IPS-11a (cell line): ENCODE measurements at regions not wholly inside any gene's neighbourhood (a gene's known extent, or its start where the extent isn't known, plus 50 kb on each side); places are given as distances from the start of the nearest gene placed in this dataset.
"Not testable (repeated sequence)": the region's sequence is repeated elsewhere in the genome, so short reads cannot be mapped to it uniquely, and the experiment has no call there.

Experiments used
- H3K4me3 ChIP-seq: one replicate; pipeline ENCODE4 v1.5.1; 2013; ENCODE audit warnings: low read depth, low read length, control low read depth

DNA sequence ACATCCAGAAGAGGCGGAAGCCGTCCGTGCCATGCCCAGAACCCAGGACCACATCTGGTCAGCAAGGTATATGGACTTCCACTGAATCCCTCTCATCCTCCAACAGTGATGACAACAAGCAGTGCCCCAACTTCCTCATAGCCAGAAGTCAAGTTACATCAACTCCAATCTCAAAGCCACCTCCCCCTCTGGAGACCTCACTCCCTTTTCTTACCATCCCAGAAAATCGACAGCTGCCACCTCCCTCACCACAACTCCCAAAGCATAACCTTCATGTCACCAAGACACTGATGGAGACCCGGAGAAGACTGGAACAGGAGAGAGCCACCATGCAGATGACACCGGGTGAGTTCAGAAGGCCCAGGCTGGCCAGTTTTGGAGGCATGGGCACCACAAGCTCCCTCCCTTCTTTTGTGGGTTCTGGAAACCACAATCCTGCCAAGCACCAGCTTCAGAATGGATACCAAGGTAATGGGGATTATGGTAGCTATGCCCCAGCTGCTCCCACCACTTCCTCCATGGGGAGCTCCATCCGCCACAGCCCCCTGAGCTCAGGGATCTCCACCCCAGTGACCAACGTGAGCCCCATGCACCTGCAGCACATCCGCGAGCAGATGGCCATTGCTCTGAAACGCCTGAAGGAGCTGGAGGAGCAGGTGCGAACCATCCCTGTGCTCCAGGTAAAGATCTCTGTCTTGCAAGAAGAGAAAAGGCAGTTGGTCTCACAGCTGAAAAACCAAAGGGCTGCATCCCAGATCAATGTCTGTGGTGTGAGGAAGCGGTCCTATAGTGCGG lies 130.3 kb upstream of the DMRT1 start:
- H3K4me3 ChIP-seq, result no peak overlapping the region

DNA sequence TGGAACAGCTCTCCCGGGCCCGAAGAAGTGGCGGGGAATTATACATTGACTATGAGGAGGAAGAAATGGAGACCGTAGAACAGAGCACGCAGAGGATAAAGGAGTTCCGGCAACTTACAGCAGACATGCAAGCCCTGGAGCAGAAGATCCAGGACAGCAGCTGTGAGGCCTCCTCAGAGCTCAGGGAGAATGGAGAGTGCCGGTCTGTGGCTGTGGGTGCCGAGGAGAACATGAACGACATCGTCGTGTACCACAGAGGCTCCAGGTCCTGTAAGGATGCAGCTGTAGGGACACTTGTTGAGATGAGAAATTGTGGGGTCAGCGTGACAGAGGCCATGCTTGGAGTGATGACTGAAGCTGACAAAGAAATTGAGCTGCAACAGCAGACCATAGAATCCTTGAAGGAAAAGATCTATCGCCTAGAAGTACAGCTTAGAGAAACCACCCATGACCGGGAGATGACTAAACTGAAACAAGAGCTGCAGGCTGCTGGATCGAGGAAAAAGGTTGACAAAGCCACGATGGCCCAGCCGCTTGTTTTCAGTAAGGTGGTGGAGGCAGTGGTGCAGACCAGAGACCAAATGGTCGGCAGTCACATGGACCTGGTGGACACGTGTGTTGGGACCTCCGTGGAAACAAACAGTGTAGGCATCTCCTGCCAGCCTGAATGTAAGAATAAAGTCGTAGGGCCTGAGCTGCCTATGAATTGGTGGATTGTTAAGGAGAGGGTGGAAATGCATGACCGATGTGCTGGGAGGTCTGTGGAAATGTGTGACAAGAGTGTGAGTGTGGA lies 129.5 kb upstream of the DMRT1 start:
- H3K4me3 ChIP-seq, result no peak overlapping the region

- no peak overlapping the region for H3K4me3 ChIP-seq
These were observed 128.9 kb upstream of the DMRT1 start for GRCh38 chr9:712643-713042.

GRCh38 chr9:713091-713490 lies 128.4 kb upstream of the DMRT1 start:
- H3K4me3 ChIP-seq, result no peak overlapping the region

- no peak overlapping the region for H3K4me3 ChIP-seq
These were observed 126.8 kb upstream of the DMRT1 start for GRCh38 chr9:714675-715074.

- H3K4me3 ChIP-seq, result no peak overlapping the region
These were observed 126.2 kb upstream of the DMRT1 start for GRCh38 chr9:715300-715699.

DNA sequence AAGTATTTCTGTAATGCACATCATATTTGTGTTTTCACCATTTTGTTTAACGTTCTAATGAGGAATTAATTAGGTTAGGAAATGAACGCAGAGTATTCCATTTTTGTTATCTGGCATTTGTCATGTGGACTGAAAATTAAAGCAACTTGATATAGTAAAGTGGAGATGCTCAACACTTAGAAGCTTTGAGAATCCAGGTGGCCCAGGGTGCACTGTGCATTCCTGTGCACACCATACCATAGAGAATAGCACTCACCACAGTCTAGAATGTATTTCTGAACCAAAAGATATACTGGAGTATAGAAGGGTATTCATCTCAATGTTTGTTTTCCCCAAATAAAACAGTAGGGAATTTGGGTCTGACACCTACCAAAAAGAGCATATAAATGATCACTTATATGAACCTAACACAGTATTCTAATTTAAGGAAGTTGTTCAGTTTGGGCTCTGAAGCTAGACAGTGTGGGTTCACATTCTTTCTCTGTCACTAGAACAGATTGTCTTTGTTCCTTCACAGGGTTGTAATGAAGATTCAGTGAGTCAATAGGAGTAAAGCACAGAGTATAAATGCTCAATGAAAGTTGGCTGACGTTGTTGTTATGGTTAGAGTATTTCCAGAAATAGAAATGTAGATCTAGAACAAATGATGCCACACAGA lies 125.6 kb upstream of the DMRT1 start:
- H3K4me3 ChIP-seq, result no peak overlapping the region

DNA sequence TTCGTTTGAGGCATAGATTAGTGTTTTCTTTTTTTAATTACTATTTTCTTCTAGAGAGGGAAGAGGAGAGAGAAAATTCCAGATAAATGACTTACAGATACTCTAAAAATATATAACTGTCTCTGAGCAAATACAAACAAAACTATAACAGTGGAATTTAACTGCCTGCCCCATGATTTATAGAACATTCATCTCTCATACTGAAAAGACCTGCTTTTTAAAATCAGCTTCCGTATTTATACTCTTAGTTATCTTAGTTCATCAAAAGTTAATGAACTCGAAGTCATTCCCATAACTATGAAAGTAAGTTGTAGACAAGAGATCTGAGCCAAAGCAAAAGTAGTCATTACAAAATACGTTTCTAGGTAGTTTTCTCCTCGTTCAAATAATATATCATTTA lies 123.8 kb upstream of the DMRT1 start:
- no peak overlapping the region for H3K4me3 ChIP-seq

GRCh38 chr9:720239-720881 lies 121.1 kb upstream of the DMRT1 start:
- no peak overlapping the region for H3K4me3 ChIP-seq

- H3K4me3 ChIP-seq, result no peak overlapping the region
These were observed 119.0 kb upstream of the DMRT1 start for GRCh38 chr9:722388-722980.

- H3K4me3 ChIP-seq, result not testable (repeated sequence)
These were observed 117.0 kb upstream of the DMRT1 start for GRCh38 chr9:724461-724860.

DNA sequence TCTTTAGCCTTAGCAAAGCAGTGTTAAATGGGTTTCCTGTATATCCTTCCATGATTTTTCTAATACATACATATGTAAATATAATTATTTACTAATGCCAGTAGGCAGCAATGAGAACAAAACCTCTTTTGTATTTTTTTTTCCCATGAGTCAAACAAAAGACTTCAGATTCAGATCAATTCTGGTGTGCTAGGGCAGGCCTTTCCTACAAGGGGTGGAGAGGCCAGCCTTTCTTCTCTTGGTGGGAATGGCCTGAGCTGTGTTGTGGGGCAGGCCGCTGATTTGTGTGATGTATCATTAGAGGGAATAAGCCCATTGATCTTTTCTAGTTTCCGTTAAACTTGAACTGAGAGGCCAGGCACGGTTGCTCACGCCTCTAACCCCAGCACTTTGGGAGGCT lies 115.5 kb upstream of the DMRT1 start:
- H3K4me3 ChIP-seq, result no peak overlapping the region

DNA sequence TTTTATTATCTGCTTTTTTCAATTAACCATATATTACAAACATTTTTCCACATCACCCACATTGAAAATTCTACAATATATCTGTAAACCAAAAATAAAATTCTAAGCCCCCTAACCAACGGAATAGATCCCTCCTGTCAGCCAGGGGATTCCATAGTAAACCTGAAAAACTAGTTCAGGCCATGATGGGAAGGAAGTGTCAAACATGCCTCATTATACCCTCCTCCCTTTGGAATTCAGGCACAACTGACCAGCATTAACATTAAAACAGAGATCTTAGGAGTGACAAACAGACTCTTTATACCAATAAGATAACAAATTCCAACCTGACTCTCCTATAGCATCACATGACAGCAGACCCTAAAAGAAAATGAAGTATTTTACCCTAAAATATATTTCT lies 113.7 kb upstream of the DMRT1 start:
- H3K4me3 ChIP-seq, result no peak overlapping the region

DNA sequence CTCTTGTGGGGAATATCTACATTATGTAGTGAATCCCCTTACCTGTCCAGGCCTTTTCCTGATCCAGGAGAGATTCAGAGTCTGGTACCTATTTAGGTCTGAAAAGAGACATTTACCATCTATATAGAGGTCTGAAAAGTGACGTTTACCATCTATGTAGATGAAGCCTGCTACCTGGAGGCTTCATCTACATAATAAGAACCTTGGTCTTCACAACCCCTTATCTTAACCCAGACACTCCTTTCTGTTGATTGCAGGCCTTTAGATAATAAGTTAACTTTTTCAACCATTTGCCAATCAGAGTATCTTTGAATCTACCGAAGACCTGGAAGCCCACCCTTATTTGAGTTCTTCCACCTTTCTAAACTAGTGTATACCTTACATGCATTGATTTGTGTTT lies 113.0 kb upstream of the DMRT1 start:
- no peak overlapping the region for H3K4me3 ChIP-seq

DNA sequence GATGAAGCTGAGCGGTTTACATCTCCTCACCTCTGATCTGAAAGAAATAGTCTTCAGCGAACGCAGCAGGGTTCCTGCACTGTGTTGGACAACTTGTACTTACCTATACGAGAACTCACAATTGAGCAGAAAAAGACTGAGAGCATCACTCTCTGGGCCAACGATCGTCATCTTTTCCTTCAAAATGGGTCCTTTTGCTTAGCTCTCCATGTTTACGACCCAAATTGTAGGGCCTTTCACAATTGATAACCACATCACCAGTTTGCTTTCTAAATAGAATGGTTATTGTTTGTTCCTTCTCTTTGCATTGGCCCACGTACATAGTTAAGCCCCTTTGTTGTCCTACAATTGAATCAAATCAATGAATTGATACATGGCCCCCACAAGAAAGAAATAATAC lies 110.0 kb upstream of the DMRT1 start:
- no peak overlapping the region for H3K4me3 ChIP-seq

GRCh38 chr9:734831-735511 lies 106.5 kb upstream of the DMRT1 start:
- H3K4me3 ChIP-seq, result no peak overlapping the region

DNA sequence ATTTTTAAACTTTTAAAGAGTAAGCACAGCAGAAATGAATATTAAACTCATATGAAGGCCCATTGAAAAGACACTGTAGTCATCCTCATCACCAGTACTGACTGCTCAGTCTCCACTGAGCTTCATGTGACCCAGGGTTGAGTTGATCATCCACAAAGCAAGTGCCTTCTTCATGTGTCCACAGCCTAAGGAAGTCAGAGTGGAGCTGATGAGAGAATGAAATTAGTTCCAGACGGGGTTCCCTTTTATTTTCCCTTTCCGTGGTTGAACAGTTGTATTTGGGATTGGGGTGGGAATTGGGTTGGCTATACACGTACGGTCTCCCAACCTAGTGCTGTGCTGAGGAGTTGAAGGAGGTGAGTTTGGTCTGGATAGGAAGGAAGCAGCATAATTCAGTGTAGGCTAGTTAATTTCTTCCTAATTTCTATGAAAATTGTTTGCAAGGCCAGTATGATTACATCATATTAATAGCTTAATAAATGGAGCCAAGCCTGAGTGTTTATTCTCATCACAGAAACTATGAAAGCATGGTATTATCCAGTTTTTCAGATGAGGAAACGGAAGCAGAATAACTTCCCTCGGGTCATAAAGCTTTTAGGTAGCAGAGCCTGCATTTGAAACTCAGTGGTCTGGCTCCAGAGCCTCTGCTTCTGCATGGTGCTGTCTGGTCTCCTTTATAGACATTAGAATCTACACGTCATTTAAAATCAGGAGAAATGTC lies 103.9 kb upstream of the DMRT1 start:
- H3K4me3 ChIP-seq, result no peak overlapping the region

DNA sequence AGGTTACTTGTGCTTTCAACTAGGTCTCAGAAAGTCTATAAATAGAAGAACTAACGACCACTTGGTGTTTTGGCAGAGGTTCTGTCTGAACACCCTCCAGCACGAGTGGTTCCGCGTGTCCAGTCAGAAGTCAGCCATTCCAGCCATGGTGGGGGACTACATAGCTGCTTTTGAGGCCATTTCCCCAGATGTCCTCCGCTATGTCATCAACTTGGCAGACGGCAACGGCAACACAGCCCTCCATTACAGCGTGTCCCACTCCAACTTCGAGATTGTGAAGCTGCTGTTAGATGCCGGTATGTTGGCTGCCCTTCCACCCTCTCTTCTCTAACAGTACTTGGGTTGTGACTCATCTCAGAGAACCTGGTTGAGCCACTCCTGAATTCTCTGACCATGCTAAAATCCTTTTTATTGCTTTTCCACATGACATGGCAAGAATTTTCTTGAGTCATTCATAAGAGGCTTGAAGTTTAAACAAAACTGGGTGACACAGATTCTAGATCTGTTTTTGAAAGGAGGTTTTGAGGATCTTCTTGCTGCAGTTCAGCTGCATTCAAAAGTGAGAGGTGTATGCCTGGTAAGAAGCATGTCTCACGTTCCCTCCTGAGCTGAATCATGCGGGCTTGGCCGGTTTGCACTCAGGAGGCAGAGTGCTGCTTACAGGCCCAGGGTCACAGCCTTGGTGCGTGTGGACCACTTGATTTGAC lies 103.1 kb upstream of the DMRT1 start:
- no peak overlapping the region for H3K4me3 ChIP-seq

GRCh38 chr9:739362-739761 lies 102.1 kb upstream of the DMRT1 start:
- no peak overlapping the region for H3K4me3 ChIP-seq
